ENCODE measurements at regions not wholly inside any gene's neighbourhood (a gene's known extent, or its start where the extent isn't known, plus 50 kb on each side); places are given as distances from the start of the nearest gene placed in this dataset.

- Histone ChIP-seq H3K4me3 (ENCODE audit: low read length) (no peak overlapping the region), H3K9me2 (ENCODE audit: insufficient read depth, low read length) (no peaks in the 10 kb centered on the region), H3K27ac (ENCODE audit: low read length) (no peak overlapping the region), H4K20me1 (ENCODE audit: insufficient read depth) (no peaks in the 10 kb centered on the region), H3F3A (ENCODE audit: insufficient read depth, low read length, poor library complexity, severe bottlenecking) (no peaks in the 10 kb centered on the region), H3K4me2 (ENCODE audit: low read length) (no peak overlapping the region), H2AFZ (ENCODE audit: low read depth, low read length) (no peak overlapping the region), H3K9me3 (ENCODE audit: low read length) (no peaks in the 10 kb centered on the region), H3K9ac (ENCODE audit: low read length) (no peak overlapping the region), H3K79me2 (replicated peaks; ENCODE audit: insufficient read depth, low read length) (no peaks in the 10 kb centered on the region), H3K27me3 (ENCODE audit: insufficient read depth, low read depth, low read length) (no peaks in the 10 kb centered on the region), H3K36me3 (ENCODE audit: insufficient read depth, low read length) (no peaks in the 10 kb centered on the region)
- TF ChIP-seq SMC3 (conservative IDR thresholded peaks at IDR 0.05; ENCODE audit: poor library complexity), result no peak
- TF ChIP-seq EZH2 (IDR thresholded peaks at IDR 0.05; ENCODE audit: borderline replicate concordance, insufficient read depth, low read length, poor library complexity, severe bottlenecking), result no peak
- TF ChIP-seq EP300 (conservative IDR thresholded peaks at IDR 0.05; ENCODE audit: poor library complexity, severe bottlenecking), result no peak
- TF ChIP-seq, protein P1, sequence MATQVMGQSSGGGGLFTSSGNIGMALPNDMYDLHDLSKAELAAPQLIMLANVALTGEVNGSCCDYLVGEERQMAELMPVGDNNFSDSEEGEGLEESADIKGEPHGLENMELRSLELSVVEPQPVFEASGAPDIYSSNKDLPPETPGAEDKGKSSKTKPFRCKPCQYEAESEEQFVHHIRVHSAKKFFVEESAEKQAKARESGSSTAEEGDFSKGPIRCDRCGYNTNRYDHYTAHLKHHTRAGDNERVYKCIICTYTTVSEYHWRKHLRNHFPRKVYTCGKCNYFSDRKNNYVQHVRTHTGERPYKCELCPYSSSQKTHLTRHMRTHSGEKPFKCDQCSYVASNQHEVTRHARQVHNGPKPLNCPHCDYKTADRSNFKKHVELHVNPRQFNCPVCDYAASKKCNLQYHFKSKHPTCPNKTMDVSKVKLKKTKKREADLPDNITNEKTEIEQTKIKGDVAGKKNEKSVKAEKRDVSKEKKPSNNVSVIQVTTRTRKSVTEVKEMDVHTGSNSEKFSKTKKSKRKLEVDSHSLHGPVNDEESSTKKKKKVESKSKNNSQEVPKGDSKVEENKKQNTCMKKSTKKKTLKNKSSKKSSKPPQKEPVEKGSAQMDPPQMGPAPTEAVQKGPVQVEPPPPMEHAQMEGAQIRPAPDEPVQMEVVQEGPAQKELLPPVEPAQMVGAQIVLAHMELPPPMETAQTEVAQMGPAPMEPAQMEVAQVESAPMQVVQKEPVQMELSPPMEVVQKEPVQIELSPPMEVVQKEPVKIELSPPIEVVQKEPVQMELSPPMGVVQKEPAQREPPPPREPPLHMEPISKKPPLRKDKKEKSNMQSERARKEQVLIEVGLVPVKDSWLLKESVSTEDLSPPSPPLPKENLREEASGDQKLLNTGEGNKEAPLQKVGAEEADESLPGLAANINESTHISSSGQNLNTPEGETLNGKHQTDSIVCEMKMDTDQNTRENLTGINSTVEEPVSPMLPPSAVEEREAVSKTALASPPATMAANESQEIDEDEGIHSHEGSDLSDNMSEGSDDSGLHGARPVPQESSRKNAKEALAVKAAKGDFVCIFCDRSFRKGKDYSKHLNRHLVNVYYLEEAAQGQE (IDR thresholded peaks at IDR 0.05; ENCODE audit: borderline replicate concordance), result no peak
- no peak for TF ChIP-seq TAF1 (IDR thresholded peaks at IDR 0.05; ENCODE audit: low read depth)
- TF ChIP-seq, protein P2, sequence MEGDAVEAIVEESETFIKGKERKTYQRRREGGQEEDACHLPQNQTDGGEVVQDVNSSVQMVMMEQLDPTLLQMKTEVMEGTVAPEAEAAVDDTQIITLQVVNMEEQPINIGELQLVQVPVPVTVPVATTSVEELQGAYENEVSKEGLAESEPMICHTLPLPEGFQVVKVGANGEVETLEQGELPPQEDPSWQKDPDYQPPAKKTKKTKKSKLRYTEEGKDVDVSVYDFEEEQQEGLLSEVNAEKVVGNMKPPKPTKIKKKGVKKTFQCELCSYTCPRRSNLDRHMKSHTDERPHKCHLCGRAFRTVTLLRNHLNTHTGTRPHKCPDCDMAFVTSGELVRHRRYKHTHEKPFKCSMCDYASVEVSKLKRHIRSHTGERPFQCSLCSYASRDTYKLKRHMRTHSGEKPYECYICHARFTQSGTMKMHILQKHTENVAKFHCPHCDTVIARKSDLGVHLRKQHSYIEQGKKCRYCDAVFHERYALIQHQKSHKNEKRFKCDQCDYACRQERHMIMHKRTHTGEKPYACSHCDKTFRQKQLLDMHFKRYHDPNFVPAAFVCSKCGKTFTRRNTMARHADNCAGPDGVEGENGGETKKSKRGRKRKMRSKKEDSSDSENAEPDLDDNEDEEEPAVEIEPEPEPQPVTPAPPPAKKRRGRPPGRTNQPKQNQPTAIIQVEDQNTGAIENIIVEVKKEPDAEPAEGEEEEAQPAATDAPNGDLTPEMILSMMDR (IDR thresholded peaks at IDR 0.05; ENCODE audit: poor library complexity, severe bottlenecking), result no peak
- TF ChIP-seq POLR2AphosphoS5 (IDR thresholded peaks at IDR 0.05), result no peak
- no peak for TF ChIP-seq RAD21 (conservative IDR thresholded peaks at IDR 0.05)
- TF ChIP-seq MXI1 (conservative IDR thresholded peaks at IDR 0.05; ENCODE audit: poor library complexity, severe bottlenecking), result no peak
These were observed 217.5 kb downstream of the NCK2 start for GRCh38 chr2:105962221-105962620.

DNA sequence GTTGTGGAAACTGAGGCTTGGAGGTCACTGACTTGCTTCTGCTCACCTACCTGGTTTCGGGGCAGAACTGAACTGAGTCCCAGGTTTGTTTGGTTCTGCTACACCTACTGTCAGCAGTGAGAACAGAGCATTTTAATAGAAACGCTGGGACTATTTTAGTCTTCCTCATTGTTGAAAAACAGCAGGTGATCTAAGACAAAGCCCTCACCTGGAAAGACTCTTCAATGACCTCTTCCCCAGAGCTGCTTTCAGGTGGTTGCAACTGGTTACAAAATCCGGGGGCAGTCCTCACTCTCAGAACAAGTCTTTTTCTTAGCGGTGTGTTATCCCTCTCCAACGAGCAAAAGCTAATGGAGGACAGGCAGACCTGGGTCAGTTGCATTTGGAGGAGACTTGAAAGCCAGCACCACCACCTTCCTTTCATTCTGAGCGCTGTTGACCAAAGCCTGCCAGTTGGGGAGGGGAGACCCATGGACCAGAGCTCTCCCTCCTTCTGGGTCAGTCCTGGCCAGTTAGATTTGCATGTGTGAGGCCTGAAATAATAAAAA is 217.0 kb downstream of the NCK2 start:
- Histone ChIP-seq H3K79me2 (replicated peaks; ENCODE audit: insufficient read depth, low read length) (no peaks in the 10 kb centered on the region), H3K9ac (ENCODE audit: low read length) (no peak overlapping the region), H3K27me3 (ENCODE audit: insufficient read depth, low read depth, low read length) (no peaks in the 10 kb centered on the region), H2AFZ (ENCODE audit: low read depth, low read length) (no peak overlapping the region), H3K9me3 (ENCODE audit: low read length) (no peaks in the 10 kb centered on the region), H3K36me3 (ENCODE audit: insufficient read depth, low read length) (no peaks in the 10 kb centered on the region), H3K27ac (ENCODE audit: low read length) (no peak overlapping the region), H4K20me1 (ENCODE audit: insufficient read depth) (no peaks in the 10 kb centered on the region), H3K9me2 (ENCODE audit: insufficient read depth, low read length) (no peaks in the 10 kb centered on the region), H3K4me2 (ENCODE audit: low read length) (no peak overlapping the region), H3K4me3 (ENCODE audit: low read length) (no peak overlapping the region), H3F3A (ENCODE audit: insufficient read depth, low read length, poor library complexity, severe bottlenecking) (no peaks in the 10 kb centered on the region)
- TF ChIP-seq SMC3 (conservative IDR thresholded peaks at IDR 0.05; ENCODE audit: poor library complexity), result no peak
- TF ChIP-seq RAD21 (conservative IDR thresholded peaks at IDR 0.05), result no peak
- no peak for TF ChIP-seq TAF1 (IDR thresholded peaks at IDR 0.05; ENCODE audit: low read depth)
- no peak for TF ChIP-seq EP300 (conservative IDR thresholded peaks at IDR 0.05; ENCODE audit: poor library complexity, severe bottlenecking)
- TF ChIP-seq, protein P1 (IDR thresholded peaks at IDR 0.05; ENCODE audit: borderline replicate concordance), result no peak

Data from neural cell (in vitro differentiated cells).